CD4-positive, alpha-beta T cell treated with Interleukin-12 subunit alpha and Interleukin-12 subunit beta, for 1 hour (primary cell): ENCODE measurements at regions not wholly inside any gene's neighbourhood (a gene's known extent, or its start where the extent isn't known, plus 50 kb on each side); places are given as distances from the start of the nearest gene placed in this dataset.

Source experiments
- DNase-seq: peaks from one replicate; pipeline ENCODE4 v3.0.0-alpha.2; 2020

DNA sequence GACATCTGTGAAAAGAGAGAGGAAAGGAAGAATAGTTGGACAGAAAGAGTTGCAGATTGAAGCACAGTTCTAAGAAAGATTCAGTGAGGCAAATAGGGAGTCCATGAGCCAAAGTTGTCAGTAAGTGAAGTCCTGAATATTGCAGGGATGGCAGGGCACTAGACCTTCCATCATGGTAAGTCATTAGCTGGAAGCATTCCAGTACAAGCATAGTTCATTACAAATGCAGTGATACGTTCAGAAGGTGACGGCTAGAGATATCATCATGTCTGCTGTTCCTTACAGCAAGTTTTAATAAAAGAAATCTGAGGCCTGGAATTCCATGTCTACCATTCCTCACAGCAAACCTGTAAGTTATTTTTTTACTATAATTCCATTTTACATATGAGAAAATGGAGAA, 720.1 kb downstream of the GBE1 start:
- no peak for DNase-seq

DNA sequence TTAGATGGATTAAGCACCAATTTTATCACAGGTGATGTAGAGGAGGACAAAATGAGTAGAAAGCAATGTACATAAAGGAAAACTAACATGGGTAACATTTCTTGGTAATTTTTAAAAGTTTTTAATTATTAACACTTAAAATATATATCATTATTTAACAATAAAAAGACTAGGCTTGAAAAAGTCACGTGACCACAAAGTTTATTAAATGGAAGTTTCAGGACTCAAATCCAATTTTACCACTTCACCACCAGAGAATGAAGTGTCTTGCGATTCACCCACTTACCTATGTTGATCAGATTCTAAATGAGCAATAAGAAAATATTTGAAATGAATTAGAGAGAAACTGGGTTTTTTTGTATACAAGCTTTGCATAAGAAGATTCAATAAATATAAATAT, 721.3 kb downstream of the GBE1 start:
- DNase-seq, result no peak

DNA sequence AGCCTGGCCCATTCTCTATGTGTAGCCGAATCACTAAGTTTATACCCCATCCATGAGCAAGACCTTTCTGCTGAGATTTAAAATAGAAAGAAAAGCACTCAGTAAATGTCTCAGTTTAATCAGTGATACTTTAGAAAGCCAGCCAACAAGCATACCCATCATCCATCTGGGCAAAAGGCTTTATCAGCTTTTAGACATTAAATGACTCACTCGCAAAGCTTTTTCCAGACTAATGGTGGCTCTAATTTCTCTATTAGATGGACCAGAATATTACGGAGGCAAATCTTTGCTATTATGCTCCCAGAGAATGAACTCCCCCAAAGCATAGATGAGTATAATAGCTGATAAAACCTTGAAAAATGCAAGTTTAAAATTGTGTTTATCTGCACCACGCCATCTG, 727.8 kb downstream of the GBE1 start:
- no peak for DNase-seq

DNA sequence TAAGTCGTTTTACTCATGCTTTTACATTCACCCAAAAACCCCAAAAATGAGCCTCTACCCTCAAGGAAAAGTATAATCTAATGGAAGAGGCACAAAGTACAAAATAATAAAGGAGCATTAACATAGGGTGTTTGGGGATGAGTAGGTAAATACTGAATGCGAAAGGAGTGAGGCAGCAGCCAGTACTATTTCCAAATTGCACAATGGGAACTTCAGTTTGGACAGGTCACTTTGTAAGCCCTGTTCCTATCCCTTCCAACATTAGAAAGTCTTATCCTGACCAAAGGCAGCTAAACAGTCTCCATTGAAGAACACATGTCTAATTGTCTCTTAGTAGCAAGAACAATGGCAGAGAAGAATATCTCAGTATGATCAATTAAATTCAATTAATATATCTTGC, 728.3 kb downstream of the GBE1 start:
- no peak for DNase-seq

DNA sequence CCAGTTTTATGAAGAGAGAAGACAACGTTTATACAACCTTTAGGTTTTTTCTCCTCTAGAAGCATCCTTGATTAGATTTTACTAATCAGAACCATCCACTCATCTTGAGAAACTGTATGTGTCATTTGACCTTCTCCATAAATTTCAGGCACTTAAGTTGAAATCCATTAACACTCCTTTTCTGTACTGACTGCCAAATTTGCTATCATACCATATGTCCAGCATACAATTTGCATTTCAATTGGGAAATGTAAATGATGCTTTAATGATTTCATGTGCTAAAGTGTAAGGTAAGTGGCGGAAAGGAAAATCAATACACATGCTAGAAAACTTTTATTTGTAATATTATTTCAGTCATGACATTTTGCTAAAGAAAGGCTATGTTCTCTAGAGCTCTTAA, 731.6 kb downstream of the GBE1 start:
- DNase-seq, result no peak

DNA sequence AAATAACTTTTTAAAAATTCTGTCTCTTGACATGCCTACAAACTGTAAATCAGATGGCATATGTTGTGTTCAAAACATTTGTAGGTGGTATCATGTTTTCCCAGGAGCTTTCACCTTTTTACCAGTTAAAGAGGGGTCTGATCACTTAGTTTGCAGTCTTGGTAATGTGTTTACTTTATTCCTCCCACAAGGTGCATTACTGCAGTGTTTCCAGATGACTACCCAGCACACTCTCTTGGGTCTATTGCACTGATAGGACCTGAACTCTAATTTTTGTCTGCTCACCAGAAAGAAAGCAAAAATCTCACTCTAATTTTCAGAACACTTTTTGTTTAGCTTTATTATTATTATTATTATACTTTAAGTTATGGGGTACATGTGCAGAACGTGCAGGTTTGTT, 734.1 kb downstream of the GBE1 start:
- DNase-seq, result no peak

DNA sequence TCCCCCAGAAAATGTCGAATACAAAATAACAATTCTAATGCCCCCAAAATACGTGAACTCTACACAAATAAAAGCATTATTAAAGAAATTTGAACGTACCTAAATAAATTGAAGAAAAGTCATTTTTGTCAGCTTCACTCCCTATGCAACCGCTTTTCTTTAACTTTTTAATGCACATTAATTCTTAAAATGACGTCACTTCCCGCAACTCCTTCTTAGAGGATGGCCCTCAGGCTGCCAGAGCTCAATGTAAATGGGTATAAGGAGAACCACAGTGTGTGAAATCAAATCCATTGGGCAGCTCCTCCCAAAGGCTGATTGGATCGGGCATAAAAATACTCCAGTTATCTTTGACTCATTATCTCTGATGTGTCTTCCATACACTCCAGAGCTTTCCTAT, 736.9 kb downstream of the GBE1 start:
- no peak for DNase-seq

DNA sequence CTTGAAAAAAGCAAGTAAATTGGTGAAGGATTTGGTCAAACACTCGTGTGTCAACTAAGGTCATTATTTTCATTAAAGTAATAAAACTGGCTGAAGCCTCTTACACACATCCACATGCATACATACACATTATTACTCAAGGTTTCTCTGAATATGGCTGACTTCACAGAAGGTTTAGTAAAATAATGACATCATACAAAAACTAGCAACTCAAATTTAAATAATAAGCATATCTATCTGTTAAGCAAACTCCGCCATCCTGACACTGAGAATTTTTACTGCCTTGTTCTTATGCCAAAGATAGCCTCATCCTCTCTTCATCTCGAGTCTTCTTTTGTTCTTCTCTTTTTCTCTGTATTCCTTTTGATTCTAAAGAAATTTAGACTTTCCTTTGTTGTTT, 739.1 kb downstream of the GBE1 start:
- DNase-seq, result no peak

DNA sequence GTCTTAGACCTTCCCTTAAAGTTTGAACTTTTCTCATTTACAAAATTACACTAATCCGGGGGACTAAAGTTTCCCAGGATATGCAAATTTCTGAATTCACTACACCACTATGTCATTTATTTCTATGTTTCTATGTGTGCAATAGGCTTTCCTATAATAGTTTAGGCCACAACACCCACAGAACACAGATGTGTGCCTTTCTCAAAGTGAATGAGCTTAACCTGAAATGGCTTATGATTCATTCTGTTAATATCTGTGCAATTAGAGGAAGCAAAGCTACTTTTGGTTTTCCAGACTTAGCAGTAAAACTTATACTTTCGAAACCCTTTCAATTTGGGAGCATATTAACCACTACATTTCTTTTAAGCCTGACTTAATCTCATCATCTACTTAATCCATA, 748.1 kb downstream of the GBE1 start:
- no peak for DNase-seq

DNA sequence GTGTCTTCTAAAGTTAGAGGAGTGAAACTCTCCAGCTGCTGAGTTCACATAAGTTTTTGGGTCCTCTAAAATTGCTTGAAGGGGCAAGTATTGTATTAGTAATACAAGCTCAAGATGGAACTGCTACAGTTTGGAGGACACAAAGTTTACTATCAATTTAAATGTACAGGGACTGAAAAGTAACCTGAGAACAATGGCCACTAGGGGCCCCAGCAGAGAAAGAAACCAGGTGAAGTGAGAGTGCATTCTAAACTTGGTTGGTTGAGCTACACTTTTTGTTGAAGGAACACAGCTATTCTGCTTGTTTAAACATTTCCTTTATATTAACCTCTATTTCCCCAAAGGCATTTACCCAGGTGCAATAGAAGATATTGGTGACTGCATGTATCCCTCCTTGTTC, 755.5 kb downstream of the GBE1 start:
- no peak for DNase-seq

DNA sequence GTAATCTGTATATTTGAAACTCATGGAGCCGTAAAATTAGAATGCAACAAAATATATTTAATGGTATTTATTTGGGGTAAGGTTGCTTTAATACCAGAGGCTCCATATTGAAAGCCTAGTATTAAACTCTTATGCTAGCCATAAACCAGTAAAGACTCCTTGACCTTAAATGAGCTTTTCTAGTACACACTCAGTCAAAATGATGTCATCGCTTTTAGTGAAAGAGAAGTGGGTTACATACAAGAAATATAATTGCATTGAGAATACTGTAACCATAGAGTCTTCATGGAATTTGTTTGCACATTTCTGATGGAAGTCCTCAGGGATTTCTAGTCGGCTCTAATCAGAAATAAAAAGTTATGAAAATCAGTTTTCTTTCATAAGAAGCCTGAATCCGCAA, 757.6 kb downstream of the GBE1 start:
- DNase-seq, result no peak

DNA sequence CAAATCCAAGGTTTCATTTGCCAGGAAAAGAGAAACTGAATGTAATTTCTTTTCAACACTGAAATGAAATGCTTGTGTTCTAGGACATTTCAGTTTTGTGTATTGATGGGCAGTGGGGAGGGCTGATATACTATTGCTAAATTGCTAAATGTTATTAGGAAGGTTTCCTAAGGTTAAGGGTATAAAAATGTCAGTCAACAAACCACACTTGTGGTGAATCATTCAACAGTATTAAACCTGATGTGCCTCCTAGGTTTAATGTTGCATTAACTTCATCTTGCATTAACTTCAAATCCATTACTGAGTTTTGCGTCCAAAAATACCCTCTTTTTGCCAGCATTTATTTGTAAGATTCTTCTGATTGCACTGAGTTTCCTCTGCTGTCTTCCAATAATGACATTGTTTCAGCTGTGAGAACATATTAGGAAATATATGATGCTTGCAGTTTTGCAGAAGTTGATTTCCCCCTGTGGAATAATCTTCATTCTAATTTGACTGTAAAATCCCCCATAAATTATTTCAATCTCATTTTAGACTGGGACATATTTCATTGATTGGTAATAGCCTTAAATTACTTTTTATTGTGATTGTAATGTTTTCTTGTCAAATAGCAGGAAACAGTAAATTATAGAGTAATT, 758.3 kb downstream of the GBE1 start:
- no peak for DNase-seq

DNA sequence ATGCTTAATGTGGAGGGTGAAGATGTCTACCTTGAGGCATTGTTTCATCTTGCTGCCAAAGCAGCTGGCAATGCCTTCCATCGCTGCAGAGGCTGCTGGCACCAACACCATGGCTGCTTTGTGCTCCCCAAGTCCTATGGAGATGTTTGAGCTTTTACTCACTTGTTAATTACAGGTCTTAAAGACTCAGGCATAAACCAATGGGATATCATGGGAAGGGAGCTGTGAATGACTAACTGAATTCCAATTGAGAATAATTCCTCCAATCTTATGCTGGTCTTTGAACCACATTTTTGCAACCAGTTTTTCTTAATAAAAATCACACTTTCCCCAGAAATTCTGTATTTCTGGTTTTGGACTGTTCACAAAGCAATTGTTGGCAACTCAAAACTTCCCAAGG, 762.0 kb downstream of the GBE1 start:
- DNase-seq, result no peak

DNA sequence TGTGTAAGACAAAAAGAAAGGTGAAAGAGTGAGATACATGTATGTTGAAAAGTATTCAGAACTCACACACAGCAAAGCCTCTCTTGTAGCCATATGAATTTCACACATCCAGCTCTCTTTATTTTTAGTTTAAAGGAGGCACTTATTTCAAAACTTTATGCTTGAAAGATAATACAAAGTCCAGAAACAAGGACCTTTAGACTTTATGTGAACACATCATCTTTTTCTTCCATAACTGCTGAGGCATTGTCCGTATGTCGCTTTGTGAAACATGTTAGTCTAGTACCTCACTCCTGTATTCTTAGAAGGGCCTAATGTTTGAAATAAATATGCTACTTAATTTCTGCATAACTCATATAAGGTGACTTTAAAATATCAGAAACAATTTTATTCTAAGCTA, 763.4 kb downstream of the GBE1 start:
- DNase-seq, result no peak

DNA sequence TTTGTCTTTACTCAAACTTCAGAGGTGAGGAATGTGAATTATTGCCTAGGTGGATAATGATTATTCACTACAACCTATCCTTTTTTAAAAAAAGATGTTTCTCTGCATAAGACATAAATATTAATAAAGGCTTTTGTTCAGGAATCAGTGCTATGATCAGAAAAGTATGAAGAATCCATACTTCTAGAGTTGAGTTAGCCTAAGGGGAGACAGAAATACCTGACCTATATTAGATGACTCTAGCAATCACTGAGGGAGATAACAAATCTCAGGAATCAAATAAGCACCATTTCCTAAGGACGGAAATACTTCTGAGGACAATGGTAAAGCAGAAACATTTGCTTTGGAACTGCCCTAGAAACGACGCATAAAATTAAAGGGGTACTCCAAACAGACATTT, 763.8 kb downstream of the GBE1 start:
- no peak for DNase-seq

DNA sequence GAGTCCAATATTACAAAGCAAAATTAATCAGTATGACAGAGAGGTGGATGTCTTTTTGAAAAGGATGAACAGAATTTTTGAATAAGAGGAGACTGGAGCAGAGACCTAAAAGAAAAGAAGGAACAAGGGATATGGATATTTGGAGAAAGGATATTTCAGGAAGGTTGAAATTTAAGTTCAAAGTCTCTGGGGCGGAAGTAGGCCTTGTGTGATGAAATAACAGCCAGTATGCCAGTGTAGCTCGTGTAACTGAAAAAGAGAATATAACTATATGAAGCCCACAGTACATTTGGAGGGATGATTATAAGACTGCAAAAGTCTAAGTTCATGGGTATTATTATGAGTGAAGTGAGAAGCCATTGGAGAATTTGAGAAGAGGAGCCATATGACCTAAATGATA, 766.7 kb downstream of the GBE1 start:
- DNase-seq, result no peak

DNA sequence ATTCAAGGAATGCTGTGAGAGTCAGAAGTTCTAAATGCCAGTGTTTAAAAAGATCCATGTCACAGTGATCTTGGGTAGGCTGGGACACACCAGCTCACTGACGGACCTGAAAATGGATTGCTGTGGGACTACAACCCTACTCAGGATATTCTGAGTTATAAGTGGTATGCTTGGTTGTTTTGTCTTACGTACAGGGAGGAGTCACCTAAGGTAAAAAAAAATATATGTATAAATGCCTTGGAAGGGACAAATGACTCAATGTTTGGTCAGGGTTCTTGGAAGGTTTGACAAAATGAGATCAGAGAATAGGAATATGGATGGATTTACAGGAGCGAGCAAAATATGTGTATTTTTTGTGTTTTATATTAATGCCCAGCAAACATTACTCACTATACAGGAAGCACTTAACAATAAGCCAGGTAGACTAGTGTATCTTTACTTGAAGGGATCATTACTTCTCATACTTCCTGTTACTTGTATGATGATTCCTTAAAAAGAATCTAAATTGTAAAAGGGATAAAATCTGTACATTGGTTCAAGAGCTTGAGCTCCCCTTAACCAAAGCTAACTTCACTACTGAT, 767.3 kb downstream of the GBE1 start:
- DNase-seq, result no peak

DNA sequence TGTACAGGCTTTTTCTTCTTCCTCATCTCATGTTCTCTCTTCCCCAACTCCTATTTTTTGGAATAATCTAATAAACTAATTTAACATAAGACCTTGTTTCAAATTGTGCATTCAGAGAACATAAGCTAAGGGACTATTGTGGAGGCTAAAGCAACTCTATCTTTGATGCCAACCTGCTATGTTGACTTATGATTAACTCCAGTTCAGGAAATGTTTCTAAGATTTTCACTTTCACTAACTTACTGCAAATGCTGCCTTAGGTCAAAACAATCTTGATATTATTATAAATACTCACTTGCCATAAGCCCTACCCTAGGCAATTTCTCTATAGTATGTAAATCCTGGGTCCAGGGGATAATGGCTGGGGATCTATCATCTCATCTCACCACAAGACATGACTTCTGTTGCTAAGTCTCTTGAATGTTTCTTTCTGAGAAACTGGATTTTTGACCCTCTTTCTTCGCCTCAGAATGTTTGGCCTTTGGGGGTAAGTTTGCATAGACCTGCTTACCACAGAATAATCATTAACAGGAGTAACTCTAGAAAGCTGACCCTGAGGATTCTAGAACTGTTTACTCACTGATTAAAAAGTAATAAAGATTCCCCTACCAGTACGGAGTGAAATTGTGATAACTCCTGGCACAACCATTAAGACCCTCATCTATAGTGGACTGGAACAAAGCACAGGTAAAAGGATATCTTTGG, 768.1 kb downstream of the GBE1 start:
- no peak for DNase-seq

DNA sequence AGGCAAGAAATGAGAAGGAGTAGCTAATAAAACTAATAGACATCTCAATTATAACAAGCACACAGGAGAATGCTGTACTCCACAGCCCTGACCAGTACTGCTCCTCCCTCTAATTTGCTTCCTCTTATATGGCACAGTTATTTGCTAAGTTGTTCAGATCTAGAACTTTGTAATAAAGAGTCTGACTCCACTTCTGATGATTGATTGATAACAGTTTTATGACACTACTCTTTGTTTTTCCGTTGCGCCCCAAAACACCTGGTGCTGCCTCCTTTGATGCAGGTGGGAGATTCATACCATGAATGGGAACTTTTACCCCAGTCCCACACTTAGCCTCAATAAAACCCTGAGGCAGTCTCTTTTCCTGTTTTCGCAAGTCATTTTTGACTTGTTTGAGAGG, 777.7 kb downstream of the GBE1 start:
- no peak for DNase-seq

DNA sequence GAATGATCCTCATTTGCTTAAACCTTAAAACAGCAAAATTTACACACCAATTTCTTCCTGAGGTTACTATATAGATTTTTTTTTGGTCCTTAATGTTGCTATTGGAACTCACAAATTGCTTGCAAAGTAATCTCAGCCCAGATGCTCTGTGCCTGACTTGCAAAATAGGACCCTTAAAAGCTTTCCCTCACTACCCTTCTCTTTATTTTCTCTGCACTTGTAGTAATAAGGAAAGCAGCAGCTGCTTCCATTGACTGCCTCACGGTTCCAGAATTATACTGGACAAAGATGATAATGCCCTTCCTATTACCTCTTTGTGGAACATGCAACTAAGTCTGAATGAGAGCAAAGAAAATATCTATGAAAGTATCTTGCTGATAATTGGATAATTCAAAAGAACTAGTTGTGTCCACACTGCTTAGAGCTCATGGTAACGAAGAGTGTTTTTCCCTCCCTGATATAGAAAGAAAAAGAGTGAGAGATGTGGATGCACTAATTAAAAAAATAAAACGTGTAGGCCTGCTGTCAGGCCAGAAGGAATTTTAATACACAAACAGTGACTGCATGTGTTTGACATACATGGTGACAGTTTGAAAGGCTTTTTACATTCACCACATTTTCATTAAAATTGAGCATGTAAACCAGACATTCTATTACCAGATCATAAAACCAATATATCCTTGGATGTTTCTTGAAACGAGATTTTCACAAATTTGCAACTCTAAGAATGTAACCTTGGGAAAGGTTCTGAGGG, 783.1 kb downstream of the GBE1 start:
- no peak for DNase-seq

DNA sequence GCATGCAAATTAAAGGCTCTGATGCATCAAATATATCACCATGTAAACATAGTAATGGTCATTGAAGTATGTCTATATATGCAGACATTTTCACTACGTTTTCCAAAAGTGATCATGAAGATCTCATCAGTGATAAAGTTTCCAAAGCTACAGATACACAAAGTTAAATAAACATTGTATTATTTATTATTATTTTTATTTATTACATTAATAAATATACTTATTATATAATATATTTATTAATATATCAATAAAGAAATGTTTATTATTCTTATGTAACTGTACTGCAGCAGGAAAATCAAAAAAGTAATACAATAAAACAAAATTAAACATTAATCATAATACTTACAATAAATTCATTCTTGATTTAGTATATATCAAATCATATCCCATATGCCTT, 791.2 kb downstream of the GBE1 start:
- no peak for DNase-seq

DNA sequence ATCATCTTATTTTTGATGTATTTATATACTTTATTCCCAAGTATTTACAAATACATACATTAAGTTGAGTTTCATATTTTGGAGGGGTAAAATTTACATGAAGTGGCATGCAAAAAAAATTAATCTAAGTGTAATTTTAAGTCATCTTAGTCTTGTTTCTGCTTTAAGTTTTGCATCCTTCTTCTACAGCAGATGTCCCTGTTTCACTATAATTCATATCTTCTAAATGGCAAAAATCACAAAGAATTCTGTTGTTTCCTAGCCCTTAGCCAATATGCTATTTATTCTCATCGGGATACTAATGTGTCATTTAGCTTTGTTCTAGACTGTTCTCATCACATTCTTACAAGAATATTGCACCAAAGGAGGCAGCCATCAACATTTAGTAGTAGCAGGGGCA, 831.9 kb downstream of the GBE1 start:
- no peak for DNase-seq

DNA sequence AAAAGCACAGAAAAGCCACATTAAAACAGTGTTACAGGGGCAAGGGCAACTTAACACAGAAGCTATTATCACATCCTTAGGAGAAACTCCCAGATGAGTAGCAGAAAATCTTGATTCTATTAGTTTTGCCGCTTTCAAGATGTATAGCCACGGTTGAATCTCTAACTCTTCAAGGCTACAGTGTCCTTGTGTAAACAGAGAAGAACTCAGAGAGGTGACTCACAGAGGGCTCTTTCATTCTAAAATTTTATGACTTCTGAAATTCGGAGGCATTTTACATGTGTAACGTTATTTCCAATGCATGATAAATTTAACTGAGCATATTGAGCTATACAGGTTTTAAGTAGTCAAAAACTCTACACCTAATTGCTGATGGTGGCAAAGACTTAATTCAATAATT, 846.6 kb downstream of the GBE1 start:
- DNase-seq, result no peak

DNA sequence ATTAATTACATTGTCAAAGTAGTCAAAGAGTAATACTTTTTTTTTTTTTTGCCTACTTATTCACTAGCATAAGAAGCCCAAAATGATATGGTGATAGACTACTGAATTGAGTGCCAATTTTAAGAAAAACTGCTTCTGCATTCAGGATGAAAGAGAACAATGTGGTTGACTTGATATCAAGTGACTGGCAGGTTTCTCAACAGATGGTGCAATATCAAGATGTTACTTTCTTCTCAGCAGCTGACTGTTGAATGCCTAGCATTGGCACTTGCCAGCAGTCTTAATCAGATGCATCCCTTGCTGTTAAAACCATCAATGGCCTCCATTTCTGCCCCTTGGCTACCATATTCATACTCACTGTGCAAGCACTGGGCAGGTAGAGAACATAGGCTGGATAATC, 863.2 kb downstream of the GBE1 start:
- DNase-seq, result no peak
